ENCODE measurements at regions not wholly inside any gene's neighbourhood (a gene's known extent, or its start where the extent isn't known, plus 50 kb on each side); places are given as distances from the start of the nearest gene placed in this dataset.

GRCh38 chr2:41928526-41928925, 119.3 kb upstream of the PKDCC start:
- Histone ChIP-seq H3K4me1 (ENCODE audit: low read length) (peaks cover 4% of the 10 kb centered on the region; the same call in 1 of the 2 replicates), H3K27ac (ENCODE audit: low read length) (no peak overlapping the region), H3F3A (ENCODE audit: insufficient read depth, low read length) (no peaks in the 10 kb centered on the region), H3K9me2 (replicated peaks; ENCODE audit: insufficient read depth, low read length) (no peaks in the 10 kb centered on the region), H3K79me2 (ENCODE audit: low read length) (no peaks in the 10 kb centered on the region), H3K27me3 (replicated peaks; ENCODE audit: insufficient read depth, low read length) (no peaks in the 10 kb centered on the region), H3K4me2 (ENCODE audit: low read depth, low read length) (no peak overlapping the region), H3K9me3 (replicated peaks; ENCODE audit: insufficient read depth, low read length) (no peaks in the 10 kb centered on the region), H2AFZ (ENCODE audit: low read length) (no peak overlapping the region), H3K9ac (ENCODE audit: low read length) (no peak overlapping the region), H3K36me3 (replicated peaks; ENCODE audit: insufficient read depth, low read length) (no peaks in the 10 kb centered on the region), H3K4me3 (ENCODE audit: low read length) (no peak overlapping the region), H4K20me1 (ENCODE audit: insufficient read depth, low read length) (no peaks in the 10 kb centered on the region)
- TF ChIP-seq EZH2phosphoT487 (IDR thresholded peaks at IDR 0.05; ENCODE audit: low read length), result no peak
- no peak for TF ChIP-seq EZH2 (optimal IDR thresholded peaks at IDR 0.05; ENCODE audit: low read depth, low read length)
- no peak for TF ChIP-seq CTCF (IDR thresholded peaks at IDR 0.05; ENCODE audit: low read length)
- DNase-seq, result no peak

GRCh38 chr2:41930807-41931566, 116.8 kb upstream of the PKDCC start:
- no peak for DNase-seq
- no peak for TF ChIP-seq EZH2 (optimal IDR thresholded peaks at IDR 0.05; ENCODE audit: low read depth, low read length)
- TF ChIP-seq EZH2phosphoT487 (IDR thresholded peaks at IDR 0.05; ENCODE audit: low read length), result no peak
- no peak for TF ChIP-seq CTCF (IDR thresholded peaks at IDR 0.05; ENCODE audit: low read length)
- Histone ChIP-seq H3K9ac (ENCODE audit: low read length) (no peak overlapping the region), H3K79me2 (ENCODE audit: low read length) (no peaks in the 10 kb centered on the region), H3K27me3 (replicated peaks; ENCODE audit: insufficient read depth, low read length) (no peaks in the 10 kb centered on the region), H3K9me3 (replicated peaks; ENCODE audit: insufficient read depth, low read length) (no peaks in the 10 kb centered on the region), H3F3A (ENCODE audit: insufficient read depth, low read length) (no peaks in the 10 kb centered on the region), H3K4me2 (ENCODE audit: low read depth, low read length) (no peak overlapping the region), H3K36me3 (replicated peaks; ENCODE audit: insufficient read depth, low read length) (no peaks in the 10 kb centered on the region), H2AFZ (ENCODE audit: low read length) (no peak overlapping the region), H3K9me2 (replicated peaks; ENCODE audit: insufficient read depth, low read length) (no peaks in the 10 kb centered on the region), H3K4me1 (ENCODE audit: low read length) (peaks cover 14% of the 10 kb centered on the region), H3K4me3 (ENCODE audit: low read length) (no peak overlapping the region), H3K27ac (ENCODE audit: low read length) (no peak overlapping the region), H4K20me1 (ENCODE audit: insufficient read depth, low read length) (no peaks in the 10 kb centered on the region)

GRCh38 chr2:41932241-41933045, 115.4 kb upstream of the PKDCC start:
- no peaks in the 10 kb centered on the region for H3K79me2 ChIP-seq (ENCODE audit: low read length)
- H3K4me1 ChIP-seq (ENCODE audit: low read length), result peaks cover 14% of the 10 kb centered on the region
- TF ChIP-seq CTCF (IDR thresholded peaks at IDR 0.05; ENCODE audit: low read length) (no peak), EZH2 (optimal IDR thresholded peaks at IDR 0.05; ENCODE audit: low read depth, low read length) (no peak), EZH2phosphoT487 (IDR thresholded peaks at IDR 0.05; ENCODE audit: low read length) (no peak)
- H3K9me2 ChIP-seq (replicated peaks; ENCODE audit: insufficient read depth, low read length), result no peaks in the 10 kb centered on the region
- DNase-seq, result no peak
- no peaks in the 10 kb centered on the region for H4K20me1 ChIP-seq (ENCODE audit: insufficient read depth, low read length)
- no peaks in the 10 kb centered on the region for H3K36me3 ChIP-seq (replicated peaks; ENCODE audit: insufficient read depth, low read length)
- no peak overlapping the region for H3K4me3 ChIP-seq (ENCODE audit: low read length)
- no peak overlapping the region for H3K4me2 ChIP-seq (ENCODE audit: low read depth, low read length)
- no peaks in the 10 kb centered on the region for H3F3A ChIP-seq (ENCODE audit: insufficient read depth, low read length)
- no peak overlapping the region for H3K9ac ChIP-seq (ENCODE audit: low read length)
- no peak overlapping the region for H2AFZ ChIP-seq (ENCODE audit: low read length)
- no peaks in the 10 kb centered on the region for H3K27me3 ChIP-seq (replicated peaks; ENCODE audit: insufficient read depth, low read length)
- no peaks in the 10 kb centered on the region for H3K9me3 ChIP-seq (replicated peaks; ENCODE audit: insufficient read depth, low read length)
- no peak overlapping the region for H3K27ac ChIP-seq (ENCODE audit: low read length)

All from MM.1S (cell line).